NOMO-1 treated with dmso at 0.1 percent for 144 hours (cell line): ENCODE measurements at regions not wholly inside any gene's neighbourhood (a gene's known extent, or its start where the extent isn't known, plus 50 kb on each side); places are given as distances from the start of the nearest gene placed in this dataset.

Source experiments
- DNase-seq: peaks from one replicate; lab custom pipeline; 2025; ENCODE audit not compliant: unreplicated experiment; lab: John Stamatoyannopoulos, UW

DNA sequence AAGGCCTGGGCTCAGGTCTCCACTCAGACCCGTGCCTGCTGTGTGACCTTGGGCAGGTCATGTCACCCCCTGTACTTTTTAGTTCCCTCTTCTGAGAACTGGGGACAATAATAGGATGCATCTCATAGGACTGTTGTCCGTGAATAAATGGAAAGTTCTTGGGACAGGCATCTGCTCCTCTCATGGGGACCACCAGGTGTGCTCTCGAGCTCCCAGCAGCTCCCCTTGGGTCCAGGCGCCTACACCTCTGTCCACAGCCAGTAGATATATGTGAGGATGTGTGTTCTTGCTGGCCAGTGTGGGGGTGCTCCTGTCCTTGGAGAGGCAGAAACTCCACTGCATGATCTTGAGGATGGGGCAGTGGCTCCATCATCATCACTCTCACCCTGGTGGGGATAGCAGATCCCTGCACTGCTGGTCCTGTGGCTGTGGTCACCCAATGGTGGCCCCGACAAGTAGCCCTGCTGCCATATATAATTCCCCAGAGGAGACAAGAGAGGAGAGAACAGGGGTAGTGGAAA lies 257.6 kb upstream of the TLE3 start:
- DNase-seq, result no peak

DNA sequence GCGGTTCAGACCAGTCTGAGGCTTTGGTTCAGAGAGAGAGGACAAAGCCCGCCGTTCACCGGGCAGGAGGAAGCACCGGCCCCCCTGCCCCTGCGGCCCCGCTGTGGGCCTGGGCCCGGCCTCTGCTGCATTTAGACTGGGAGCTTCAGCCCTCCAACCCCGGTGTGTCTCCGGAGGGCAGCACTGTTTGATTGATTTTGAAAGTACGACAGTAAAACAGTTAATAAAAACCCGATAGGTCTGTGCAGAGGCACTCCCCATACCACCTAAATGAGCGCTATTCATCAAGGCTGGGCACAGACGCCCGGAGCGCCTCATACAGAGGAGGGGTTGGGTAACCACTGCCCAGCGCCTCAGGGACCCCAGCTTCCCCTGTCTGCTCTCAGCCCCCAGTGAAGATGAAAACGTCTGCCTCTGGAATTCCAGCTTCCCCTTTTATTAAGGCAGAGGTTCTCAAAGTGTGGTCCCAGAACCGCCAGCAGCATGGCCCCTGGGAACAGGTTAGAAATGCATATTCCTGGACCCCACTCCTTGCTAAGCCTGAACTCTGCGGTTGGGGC lies 256.7 kb upstream of the TLE3 start:
- DNase-seq, result no peak

DNA sequence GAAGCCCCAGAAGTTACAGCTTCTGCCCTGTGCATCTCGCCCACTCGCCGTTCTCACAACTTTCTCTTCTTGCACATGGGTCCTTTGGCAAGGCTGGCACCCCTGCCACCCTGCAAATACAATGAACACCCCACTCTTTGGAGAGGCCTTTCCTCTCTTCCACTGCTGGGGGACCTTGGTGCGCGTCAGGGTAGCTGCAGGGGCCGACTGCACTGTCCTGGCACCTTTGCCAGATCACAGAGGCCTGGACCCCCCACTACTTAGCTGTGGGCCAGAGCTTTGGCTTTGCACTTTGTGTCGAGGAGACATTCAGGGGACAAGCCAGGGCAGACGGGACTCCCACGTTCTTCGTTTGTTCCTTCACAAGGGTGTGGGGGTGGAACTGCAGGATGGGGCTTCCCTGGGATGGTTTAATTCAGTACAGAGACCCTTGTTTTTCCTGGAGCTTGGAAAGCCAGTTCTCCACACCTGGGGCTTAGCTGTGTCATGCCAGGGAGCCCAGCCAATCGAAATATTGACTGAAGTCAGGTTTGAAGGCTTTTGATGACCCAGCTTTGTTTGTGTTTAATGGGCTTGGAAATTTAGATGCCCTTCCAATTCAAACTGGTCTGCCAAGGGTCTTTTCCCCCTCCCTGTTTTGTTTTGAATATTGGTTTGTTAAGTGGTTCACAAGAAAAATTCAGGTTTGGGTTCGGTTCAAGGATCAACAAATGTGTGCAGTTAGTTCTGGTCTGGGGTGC lies 256.1 kb upstream of the TLE3 start:
- no peak for DNase-seq

DNA sequence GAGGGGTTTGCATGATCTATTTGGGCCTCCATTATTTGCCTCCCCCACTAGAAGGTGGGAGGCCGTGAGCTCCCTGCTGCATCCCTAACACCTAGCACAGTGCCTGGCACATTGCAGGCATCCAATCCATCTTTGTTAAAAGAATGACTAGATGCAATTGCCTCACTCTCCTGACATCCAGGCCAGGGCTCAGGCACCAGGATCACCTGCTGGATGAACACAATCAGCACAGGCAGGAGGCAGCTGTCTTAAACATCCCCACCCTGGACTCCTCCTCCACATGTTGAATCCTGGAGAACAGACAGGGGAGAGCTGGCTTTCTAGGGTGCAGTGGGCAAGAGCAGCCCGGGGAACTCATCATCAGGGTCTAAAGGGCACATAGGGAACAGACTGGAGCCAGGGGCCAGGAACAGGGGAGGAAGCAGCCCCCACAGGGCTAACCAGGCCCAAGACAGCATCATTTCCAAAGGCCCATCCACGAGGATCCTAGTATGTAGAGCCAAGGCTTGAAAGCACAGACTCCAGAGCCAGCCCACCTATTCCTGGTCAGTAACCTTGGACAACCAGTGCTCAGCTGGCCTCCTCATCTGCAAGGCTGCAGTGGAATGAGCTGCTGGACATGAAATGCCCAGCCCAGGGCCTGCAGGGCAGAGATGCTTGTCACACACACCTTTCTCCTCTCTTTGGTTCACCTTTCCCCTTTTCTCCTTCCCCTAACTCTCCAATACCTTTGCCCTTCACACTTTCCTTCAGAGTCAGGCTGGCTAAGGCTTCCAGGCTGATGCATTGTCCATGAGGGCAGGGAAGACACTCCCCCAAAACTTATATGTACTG lies 254.4 kb upstream of the TLE3 start:
- DNase-seq, result no peak

DNA sequence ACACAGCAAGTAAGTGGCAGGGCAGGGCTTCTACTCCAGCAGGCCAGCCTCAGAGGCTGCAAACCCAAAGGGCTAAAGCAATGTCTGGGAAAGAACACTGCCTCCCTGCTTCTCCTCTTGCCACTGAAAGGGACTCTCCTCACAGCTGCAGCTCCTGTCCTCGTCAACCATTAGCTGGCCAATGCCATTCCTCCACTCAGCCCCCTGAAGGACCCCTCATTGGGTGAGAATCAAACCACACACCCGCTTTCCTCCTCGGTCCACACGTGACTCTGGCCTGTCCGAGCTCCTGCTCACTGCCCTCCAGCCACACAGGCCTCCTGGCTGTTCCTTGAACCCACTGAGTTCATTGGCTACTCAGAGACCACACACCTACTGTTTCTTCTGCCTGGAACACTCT lies 253.7 kb upstream of the TLE3 start:
- DNase-seq, result no peak

DNA sequence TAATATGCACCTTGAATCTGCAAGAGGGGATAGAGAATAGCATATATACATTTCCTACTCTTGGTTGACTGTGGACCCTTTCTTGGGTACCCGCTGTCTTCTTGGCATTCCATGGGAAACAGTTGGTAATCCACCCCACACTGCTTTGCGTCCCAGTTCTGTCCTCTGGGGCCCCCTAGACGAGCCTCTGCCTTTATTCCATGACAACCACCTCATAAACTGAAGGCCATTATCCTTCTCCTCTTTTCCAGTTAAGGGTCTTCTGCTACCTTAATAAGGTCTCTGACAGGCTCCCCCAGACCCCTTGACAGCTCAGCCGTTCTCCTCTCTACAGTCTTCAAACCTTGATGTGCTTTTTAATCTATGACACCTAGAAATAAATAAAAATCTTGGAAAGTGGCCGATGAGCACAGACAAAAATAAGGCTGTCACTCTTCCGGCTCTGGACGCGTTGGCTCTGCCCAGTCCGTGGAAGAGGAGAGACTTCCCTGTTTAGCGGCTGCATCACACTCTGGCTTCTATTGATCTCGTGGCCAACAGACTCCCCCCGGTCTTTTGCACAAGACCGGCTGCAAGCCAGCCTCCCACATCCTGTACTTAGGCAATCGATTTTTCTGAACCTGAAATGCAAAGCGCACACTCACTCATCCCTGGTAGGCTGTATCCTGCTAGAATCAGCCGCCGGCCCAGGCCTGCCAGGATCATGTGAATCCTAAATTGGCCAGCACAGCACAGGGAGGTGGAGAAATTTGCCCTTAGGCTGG lies 251.0 kb upstream of the TLE3 start:
- peak; percentile 92 for DNase-seq

DNA sequence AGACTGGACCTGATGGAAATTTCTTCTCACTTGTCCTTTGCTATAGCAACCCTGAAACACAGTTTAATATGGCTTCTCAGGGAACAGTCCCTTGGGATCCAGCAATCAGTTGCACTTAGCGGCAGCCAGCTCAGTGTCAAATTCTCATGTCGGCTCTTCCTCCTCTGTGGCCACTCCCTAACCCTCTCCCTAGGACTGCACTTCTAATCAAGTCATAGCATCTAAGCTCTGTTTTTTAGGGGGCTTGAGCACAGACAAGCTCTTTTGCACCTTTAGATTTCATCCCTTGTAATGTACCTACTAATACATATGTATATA lies 250.5 kb upstream of the TLE3 start:
- no peak for DNase-seq

DNA sequence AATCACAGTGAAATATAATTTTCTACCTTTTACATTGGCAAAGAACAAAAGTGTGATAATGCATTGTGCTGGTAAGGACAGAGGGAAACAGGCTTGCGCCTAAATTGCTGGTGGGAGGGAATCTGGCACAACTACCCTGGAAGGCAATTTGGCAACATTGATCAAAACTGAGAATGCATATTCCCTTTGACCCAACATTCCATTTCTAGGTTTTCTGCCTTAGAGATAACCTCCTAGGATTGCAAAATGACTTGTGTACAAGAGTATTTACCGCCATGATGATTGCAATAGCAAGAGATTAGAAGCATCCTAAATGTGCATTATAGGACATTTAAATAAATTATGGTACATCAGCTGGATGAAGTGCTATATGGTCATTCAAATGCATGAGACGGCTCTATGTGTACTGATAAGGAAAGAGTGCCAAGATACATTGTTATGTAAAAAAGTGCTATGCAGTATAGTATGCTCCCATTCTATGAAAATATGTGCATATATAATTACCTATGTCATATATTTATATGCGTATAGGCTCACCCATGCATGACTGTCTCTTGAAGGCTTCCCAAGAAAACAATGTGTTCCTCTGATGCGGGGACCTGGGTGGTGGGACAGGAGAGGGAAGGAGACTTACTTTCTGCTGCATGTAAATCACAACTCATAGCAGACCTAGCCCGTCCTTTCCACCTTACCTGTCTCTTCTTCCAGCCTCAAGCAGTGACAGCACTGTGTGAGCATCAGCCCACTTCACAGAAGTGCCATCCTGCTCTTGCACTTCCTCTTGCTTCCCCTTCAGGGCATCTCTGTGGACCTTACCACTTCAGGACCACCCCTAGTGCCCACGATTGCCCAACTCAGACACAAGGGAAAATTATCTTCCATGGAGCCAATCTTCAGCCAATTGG lies 249.9 kb upstream of the TLE3 start:
- no peak for DNase-seq

DNA sequence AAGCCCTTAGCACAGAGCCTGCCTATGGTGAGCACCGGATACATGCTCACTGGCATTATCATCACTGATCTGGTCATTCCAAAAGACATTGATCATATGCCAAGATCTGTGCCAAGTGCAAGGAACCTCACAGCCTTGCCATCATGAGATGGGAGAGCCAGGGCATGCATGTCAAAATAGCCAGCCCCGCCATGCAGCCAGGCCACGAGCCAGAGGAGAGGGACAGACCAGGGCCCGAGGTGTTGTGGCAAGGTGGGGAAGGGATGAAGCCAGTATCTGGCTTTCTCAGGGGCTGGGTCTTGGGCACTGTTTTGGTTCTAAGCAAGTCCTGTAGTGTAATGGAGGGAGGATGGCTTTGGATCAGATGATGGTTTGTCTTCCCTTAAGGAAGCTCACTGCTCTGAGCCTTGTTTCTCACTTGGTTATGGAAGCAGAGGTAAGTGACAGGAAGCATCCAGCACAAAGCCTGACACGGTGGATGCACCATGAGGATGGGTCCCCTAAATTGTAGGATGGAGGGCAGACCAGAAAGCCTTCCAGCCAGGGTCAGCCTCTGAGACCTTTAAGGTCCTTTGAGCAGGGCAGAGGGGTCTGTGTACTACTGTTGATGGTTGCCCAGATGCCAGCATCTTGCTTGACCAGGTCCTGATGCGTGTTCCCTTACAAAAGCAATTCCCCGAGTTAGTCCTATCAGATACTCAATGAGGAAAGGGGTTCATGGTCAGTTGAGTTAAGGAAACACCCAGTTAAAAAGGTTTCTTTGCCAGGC lies 247.7 kb upstream of the TLE3 start:
- no peak for DNase-seq

DNA sequence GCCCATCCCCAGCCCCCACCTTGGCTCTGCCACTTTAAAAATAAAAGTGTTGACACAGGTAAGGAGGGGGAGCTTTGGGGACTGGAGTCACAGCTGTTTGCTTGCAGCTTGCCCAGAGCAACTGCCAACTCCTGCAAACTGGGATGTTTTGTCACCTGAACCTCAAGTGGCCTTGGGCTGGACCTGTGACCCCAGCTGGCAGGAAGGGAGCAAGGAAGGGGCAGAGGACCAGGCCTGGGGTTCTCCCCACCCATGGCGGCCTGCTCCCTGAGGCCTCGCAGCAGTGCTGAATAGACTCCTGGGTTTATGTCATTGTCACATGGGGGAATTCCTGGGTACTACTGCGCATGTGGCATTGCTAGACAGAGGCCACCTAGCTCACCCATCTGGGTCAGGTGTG lies 246.9 kb upstream of the TLE3 start:
- no peak for DNase-seq

DNA sequence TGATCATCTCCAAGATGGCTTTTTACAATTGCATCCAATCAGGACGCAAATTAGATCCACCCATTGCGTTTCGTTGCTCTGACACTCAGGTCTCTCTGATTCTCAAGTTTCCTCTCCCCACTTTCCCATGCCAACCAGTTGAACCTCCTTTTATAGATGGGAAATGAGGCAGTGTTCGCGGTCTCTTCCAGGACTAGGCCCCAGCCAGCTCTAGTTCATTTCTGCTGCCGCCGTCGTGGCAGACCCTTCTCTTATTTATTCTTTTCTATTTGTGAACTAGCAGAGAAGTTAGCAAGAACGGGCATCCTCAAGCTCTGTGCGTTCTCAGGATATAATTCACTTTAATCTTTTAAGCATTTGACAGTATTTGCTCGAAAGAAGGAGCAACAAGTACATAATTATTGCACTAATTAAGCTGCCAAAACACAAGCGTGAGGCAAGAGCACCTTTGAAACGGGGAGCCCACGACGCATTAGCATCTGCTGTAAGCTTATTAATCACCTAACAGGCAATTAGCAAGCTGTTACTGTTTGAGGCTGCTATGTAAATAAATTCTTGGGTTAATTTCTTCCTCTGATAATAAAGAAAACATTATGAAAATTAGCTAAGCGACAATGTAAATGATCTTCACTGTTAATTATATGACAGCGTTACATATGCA lies 246.4 kb upstream of the TLE3 start:
- no peak for DNase-seq

DNA sequence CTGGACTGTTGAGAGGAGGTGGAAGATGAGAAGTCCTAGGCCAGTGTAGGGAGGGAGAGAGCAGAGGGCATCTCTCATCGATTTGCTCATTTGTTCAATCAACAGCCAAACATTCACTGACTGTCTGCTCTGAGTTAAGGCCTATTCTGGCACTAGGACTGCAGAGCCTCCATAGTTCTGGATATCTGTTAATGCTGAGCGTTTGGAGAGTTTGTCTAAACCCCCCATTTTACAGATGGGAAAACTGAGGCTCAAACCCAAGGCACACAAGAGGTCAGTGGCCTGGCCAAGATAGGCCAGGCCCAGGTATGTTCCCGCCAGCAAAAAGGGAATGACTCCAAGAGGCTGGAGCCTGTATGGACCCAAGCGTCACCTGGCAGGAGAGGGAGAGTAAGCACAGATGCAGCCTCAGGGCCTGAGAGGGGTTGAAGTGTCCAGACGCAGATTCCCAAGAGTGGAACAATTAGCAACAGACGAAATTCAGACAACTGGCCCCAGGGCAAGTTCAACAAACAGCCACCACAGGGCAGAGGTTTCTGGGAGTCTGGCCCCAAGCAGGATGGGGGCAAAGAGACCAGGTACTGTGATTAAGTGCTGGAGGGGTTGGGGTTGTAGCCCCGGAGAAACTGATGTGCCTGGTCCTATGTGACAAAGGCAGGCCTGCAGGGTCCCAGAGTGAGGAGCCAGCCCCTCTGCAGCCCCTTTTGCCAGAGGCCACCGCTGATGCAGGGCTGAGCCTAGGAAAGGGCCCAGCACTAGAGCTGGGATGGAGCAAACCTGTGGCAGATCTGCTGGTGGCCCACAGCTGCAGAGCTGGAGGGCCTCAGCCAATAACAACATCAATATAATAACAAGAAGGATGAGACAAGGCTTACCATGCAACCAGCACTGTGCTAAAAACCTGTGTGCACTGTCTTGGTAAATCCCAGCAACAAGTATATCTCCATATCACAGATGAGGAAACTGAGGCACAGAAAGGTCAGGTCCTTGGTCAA lies 245.1 kb upstream of the TLE3 start:
- no peak for DNase-seq

DNA sequence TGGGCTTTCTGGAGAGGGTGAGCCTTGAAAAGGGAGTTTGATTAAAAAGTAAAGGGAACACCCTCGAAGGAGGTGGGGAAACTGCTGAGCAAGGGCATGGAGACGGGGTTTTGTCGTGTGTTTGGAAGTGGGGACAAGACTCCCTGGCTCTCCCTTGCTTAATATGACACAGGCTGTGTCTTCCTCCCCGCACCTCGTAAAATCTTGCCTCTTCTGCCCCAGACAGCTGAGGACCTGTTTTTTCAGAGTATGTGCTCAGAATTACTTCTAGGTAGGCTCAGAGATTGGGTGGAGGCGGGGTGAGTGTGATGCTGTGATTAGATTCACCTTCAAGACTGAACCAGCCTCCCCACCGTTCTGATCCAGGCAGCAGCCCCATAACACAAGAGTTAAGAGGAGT lies 244.4 kb upstream of the TLE3 start:
- no peak for DNase-seq

DNA sequence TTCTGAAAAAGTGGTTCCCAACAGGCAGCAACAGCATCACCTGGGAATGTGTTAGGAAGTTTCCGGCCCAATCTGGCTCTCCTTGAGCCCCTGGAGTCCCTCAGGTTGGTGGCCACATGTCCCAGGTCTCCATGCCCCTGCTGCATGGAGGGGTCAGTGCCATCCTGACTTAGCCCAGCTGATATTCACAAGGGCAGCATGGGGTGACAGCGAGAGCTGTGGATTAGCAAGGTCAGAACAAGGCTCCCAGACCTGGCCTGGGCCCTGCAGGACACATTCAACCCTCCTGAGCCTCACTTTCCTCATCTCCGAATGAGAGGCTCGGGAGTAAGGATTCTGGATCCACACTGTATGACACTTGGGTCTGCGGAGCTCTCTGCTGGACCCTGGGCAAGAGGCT lies 243.8 kb upstream of the TLE3 start:
- DNase-seq, result no peak

DNA sequence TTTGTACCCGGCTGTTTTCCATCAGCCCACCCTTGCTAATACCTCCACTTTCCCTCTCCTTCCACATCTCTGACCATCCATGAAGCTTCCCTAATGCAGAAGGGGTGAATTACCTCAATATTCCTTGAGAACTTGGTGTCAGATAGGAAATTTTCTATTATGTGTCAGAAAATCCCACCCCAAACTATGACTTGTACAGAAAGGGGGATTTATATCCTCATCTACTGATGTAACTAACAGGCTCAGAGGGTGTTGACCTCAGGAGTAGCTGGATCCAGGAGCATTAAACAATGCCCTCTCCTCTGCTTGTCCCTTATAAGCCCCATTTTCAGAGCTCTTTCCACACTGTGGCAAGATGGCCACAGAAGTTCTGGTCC lies 242.8 kb upstream of the TLE3 start:
- no peak for DNase-seq

DNA sequence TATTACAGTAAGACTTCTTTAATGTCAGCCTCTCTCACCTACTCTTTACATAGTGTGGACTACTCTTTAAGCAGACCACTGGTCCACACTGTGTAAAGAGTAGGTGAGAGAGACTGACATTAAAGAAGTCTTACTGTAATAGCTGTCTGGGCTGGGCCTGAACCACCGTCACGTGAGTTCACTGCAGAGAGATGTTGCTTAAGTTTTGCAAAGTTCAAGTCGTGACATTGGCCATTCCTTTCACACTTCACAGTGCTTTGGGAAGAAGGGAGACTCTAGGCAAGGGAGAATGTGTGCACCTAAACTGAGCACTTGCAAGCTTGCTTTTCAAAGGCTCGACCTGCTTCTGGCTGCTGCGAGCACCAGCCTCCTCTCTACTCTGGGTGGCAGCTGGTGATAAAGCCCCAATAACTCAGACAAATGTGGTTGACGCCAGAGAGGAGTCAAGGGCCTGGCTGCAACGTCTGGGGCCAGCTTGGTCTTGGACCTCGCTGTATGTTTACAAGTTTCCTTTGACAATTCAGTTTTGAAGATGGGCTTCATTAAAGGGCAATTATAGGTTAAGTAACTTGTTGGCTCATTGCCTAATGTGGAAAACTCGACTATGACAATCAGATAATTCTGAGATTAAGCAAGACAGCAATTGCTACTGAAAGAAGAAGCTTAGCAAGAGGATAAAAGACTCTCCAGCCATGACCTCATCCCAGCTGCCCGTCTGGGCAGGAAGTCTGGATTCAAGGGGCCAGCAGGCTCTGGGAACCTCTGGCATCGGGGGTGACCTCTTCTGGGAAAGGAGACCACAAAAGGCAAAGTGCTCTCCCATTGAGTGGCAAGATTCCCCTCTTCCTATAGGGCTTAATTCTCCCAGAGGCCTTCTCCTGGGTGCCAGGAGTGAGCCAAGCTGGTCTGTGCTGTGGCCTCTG lies 242.1 kb upstream of the TLE3 start:
- peak; percentile 64 for DNase-seq
